ENCODE measurements at regions not wholly inside any gene's neighbourhood (a gene's known extent, or its start where the extent isn't known, plus 50 kb on each side); places are given as distances from the start of the nearest gene placed in this dataset.

GRCh38 chr1:13976485-13976884, 276.5 kb downstream of the PRDM2 start:
- no peak for DNase-seq

DNA sequence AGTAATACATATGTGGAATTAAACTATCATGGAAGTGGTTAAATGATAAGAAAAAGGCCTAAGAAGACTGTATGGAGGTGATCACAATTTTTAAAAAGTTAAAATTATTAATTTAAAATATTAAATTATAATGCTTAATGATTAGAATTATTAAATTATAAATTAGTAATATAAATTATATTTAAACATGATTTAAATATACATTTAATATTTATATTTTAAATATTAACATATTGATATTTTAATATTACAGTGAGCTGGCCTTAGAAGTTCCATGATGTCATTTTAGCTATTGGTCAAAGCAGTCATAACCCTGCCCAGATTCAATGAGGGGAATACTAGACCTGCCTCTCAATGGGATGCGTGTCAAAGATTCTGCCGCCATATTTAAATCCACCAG, 281.2 kb downstream of the PRDM2 start:
- DNase-seq = no peak

DNA sequence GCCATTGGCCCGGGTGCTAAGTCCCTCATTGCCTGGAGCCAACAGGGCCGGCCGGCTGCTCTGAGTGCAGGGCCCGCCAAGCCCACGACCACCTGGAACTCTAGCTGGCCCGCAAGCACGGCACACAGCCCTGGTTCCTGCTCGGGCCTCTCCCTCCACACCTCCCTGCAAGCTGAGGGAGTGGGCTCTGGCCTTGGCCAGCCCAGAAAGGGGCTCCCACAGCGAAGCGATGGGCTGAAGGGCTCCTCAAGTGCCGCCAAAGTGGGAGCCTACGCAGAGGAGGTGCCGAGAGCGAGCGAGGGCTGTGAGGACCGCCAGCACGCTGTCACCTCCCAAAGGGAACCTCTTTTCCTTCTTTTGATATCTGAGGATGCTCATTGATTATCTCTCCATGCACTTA, 283.4 kb downstream of the PRDM2 start:
- no peak for DNase-seq

DNA sequence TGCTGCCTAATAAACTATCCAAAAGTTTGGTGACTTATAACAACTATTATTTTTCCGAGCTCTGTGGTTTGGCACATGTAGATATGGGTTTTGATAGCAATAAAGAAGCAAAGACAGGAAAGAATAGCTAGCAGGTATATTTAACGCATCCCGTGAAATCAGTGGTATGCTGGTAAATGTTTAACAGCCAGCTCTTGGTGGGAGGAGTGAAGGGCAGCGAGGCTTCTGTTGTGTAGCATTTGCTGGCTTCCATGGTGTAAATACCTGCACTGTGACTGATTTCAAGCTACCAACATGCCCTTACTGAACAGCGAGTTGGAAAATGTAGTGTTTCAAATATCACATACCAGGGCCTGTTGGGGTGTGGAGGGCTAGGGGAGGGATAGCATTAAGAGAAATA, 291.0 kb downstream of the PRDM2 start:
- DNase-seq = no peak

DNA sequence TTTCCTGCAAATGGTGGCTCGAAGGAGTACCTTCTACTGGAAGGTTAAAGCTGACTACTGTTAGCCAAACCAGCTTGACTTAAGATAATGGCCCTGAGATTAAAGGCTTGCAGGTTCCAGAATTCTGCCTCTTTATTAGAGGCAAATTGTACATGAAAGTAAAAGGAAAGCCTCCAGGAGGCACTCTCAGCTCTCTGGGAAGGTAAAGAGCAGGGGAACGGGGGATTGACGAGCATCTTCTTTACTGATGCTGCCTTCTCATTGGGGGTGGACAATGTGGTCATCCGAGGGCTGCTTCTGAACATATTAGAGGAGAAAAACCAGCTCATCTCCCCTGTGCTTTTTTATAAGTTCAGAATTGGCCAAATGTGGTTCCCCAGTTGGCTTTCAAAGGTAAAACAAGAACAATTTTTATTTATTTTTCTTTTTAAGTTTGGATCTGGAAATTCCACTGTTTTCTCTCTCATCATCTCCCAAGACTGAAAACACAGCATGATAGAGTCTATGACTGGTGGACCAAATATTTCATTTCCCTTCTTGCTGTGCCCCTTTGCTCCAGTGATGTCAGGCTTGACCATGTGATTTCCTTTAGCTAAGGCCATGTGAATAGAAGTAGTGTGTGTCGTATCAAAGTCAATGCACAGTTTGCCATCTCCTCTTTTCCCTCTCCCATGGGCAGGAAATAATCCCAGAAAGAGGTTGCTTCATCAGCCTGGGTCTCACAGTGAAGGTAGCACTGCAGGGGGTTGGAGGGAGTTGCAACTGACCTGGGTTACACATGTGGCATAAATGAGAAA, 292.7 kb downstream of the PRDM2 start:
- DNase-seq = no peak

DNA sequence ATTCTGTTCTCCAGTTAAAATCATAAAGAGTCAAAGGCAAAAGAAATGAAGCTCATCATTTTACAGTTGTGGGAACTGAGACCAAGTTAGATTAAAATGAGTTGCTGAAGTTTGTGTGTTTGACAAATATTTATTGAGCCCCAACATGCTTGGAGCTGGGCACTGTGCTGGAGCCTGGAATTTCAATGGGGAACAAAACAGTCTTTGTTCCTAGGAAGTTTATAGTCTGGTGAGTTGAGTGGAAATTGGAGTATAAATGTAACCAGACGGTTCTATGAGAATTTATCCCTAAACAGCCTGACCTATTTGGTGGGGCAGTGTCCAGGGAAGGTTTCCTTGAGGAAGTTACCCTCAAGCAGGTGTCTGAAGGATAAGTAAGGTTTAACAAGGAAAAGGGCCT, 294.4 kb downstream of the PRDM2 start:
- no peak for DNase-seq

GRCh38 chr1:13996334-13996733, 296.3 kb downstream of the PRDM2 start:
- DNase-seq = no peak

DNA sequence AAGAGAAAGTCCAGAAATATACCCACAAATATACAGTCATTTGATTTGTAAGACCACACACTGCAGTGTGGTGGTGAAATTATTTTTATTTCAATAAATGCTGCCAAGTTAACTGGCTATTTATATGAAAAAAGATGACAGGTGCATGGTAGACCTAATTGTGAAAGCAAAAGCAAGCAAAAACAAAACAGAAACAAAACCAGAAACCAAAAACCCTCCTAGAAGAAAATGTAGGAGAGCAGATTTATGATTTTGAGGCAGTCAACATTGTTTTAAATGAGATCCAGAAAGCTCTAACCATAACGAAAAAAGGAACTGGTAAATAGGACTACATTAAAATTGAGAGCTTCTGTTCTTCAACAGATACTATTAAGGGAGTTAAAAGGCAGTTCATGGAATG, 303.6 kb downstream of the PRDM2 start:
- DNase-seq = no peak

GRCh38 chr1:14009582-14009981, 309.6 kb downstream of the PRDM2 start:
- DNase-seq = no peak

DNA sequence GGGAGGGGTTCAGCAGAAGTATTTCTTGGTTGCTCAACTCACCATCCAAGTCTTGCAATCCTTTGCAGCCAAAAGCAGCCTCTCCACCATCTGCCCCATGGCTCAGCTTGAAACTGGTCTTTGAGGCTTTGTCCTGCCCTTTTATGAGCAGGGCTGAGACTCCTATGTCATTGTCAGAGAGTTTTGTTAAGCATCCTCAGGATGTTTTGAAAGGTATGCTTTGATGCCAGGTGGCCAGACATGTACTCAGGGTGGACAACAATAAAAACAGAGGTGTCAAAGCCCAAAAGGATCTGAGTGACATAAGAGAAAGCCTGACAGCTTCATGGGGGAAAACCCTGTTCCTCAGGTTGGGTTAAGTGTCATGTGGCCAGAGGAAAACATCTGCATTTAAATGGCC, 310.5 kb downstream of the PRDM2 start:
- DNase-seq = no peak

DNA sequence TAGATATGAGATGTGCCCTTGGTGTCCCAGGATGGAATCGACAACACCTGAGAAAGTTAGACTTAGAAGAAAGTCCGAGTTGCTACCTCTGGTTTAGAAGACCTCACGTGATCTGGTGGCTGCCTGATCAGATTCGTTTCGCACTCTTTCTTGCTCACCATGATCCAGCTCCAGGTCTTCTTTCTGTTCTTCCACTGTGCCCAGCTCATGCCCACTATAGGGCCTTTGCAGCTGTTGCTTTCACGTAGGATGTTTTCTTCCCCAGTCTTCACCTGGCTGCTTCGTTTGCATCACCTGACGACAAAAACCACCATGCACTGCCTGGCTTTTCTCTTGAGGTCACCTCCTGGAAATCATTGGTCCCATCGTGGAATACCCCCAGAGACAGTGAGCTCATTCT, 311.1 kb downstream of the PRDM2 start:
- DNase-seq = no peak

- DNase-seq = no peak
Measured at GRCh38 chr1:14011888-14012287, 311.9 kb downstream of the PRDM2 start.

- DNase-seq = no peak
Measured at GRCh38 chr1:14014929-14015328, 314.9 kb downstream of the PRDM2 start.

GRCh38 chr1:14015917-14016316, 315.9 kb downstream of the PRDM2 start:
- no peak for DNase-seq

DNA sequence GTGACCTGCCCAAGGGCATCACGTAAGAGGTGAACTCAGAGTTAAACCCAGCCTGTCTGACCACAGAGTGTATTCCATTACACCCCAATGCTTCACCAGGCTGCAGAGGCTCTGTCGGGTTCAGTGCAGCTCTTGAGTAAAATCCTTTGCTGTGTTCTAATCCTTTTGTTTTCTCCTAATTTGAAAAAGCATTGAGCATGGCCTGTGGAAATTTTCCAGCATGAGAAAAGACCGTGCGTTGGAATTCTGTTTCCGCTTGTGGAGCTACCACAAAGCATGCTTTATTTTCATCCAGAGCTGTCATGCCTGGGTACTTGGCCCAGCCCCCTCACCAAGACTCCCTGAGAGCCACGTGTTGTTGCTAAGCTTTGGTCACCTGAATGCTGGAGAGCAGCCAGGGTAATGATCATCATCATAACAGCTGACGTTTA, 317.6 kb downstream of the PRDM2 start:
- no peak for DNase-seq

DNA sequence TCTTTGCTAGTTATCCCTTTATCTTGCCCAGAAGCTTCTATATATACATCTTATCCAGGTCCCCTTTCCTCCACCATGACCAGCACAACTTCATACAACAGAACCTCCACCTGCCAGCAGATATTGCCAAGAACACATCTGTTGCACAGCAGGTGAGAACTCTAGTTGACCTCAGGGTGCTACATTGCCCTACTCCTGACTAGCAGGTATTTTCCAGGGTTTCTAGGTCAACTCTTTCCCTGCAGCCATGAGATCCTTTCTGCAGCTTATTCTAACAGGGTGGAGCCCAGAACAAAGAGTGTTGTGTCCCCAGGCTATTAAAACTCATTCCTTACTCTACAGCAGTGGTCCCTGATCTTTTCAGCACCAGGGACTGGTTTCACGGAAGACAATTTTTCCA, 319.5 kb downstream of the PRDM2 start:
- DNase-seq = no peak

DNA sequence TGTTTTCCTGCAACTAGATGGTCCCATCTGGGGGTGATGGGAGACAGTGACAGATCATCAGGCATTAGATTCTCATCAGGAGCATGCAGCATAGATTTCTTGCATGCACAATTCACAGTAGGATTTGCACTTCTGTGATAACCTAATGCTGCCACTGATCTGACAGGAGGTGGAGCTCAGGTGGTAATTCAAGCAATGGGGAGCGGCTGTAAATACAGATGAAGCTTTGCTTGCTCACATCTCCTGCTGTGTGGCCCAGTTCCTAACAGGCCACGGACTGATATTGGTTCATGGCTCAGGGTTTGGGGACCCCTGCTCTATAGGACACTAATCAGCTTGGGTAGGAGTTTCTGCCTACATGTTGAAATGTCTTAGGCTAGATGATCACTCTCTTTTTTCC, 320.0 kb downstream of the PRDM2 start:
- DNase-seq = no peak

DNA sequence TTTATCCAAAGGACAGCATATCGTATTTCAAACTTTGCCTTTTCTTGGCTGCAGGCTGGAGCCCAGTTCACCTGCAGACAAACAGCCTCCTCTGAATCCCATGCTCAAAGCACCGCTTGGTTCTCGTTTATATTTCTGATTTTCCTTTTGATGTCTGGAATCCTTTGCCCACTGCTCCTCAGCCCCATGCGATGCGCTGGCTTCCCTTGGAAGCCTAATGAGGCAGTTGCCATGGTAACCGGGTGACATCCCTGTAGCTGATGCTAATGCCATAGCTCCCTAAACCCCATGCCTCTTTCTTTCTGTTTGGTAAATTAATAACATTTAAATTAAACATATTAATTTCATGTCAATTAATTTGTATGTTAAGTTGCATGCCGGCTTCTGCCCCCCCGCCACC, 327.1 kb downstream of the PRDM2 start:
- no peak for DNase-seq

DNA sequence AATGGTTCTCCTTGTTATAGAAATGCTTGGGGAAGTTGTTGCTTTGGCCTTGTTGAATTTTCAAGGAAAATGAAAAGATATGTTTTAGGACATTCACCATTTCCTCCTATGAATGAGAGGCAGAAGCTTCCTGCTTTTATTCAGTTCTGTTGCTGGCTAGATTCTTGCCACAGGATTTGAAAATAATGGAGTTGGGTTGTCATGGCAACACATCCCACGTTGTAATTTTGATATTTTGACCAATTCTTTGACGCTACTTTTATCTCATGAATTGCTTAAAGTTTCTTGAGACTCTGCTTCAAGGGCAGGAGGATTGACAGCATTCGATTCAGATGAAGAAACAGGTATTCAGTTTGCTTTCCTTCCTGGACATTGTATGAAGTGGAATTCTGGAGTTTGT, 331.5 kb downstream of the PRDM2 start:
- no peak for DNase-seq

- DNase-seq = no peak
Measured at GRCh38 chr1:14034506-14034905, 334.5 kb downstream of the PRDM2 start.

- no peak for DNase-seq
Measured at GRCh38 chr1:14037101-14037847, 337.3 kb downstream of the PRDM2 start.

- no peak for DNase-seq
Measured at GRCh38 chr1:14039582-14040430, 339.8 kb downstream of the PRDM2 start.

- no peak for DNase-seq
Measured at GRCh38 chr1:14049965-14050364, 350.0 kb downstream of the PRDM2 start.
